ENCODE measurements at regions not wholly inside any gene's neighbourhood (a gene's known extent, or its start where the extent isn't known, plus 50 kb on each side); places are given as distances from the start of the nearest gene placed in this dataset.
"Not testable (repeated sequence)": the region's sequence is repeated elsewhere in the genome, so short reads cannot be mapped to it uniquely, and the experiment has no call there.

DNA sequence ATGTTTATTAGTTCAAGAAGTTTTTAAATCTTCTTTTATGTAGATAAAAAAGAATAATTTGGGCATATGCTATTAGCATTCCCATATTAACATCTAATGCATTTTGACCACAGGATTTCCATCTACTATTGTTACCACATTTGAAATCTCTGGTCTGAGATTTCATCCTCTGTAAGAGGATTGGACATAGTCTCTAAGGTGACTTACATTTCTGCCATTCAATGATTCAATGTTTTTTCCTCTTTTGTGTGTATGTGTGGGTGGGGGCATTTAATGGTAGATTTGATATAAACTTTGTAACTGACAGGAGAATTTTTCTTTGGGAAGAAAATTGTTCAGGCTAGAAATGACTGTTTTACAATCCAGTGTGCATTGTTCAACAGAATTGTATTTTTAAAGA lies 307.3 kb upstream of the RBMS3 start:
- DNase-seq: no peak

DNA sequence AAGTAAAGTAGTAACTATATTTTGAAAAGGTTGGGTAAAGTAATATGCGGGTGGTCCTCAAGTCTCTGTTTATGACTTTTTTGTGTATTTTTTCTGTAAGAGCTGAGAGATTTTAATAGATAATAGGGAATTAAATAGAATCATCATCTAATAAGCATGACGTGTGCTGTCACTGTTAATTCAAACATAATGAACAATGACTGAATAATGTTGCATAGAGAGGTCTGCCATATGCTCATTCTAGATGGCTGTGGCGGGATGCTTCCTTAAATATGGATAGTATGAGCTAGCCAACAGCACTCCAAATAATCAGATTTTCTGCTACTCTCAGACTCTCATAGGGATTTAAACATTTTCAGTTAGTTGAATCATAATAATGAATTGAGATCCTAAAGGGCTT lies 302.8 kb upstream of the RBMS3 start:
- no peak for DNase-seq

DNA sequence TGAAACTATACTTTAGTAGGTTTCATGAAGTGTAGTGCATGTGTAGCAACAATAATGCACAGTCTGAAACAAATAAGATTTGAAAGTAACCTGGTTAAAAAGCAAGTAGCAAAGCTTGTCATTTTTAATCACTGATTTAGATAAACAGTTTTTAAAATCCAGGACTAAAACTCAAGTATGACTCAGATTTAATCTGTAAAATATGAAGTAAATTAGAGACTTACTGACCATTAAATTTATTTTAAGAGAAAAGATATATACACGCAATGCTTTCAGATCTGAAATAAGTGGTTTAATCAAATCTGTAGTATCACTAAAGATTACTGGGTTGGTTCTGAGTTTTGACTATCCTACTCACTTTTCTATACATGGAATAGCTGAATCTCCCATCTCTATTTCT lies 300.7 kb upstream of the RBMS3 start:
- DNase-seq: no peak

DNA sequence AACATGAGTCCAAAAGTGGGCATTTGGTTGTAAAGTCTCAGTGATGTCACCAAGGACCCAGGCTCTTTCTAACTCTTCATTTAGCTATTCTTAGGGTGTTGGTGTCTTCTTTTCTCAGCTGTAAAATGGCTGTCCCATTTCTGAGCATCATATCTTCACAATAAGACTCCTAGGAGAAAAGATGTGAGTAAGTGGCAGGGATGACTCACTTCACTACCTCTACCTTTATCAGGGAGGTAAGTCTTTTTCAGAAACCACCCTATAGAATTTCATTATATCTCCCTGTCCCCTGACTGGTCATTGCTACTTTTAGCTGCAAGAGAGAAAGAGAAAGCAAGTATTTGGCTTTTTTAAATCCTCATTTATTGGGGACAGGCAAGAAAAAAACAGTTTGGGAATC lies 300.2 kb upstream of the RBMS3 start:
- DNase-seq: no peak

DNA sequence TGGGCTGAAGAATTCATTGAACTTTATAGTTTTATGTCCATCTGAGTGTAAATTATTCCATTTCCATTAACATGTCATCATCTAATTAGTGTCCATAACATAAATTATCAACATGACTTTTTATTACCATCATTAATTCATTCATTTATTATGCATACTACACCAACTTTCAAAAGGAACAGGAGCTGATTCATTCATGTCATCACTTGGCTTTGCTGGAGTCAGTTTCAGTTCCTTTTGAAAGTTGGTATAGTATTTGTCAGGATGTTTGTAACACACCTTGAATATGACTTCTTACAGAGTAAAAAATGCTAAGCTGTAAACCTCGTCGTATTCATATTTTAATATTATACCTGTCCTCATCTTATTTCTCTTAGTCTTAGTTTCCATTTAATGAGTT lies 298.0 kb upstream of the RBMS3 start:
- DNase-seq: no peak

DNA sequence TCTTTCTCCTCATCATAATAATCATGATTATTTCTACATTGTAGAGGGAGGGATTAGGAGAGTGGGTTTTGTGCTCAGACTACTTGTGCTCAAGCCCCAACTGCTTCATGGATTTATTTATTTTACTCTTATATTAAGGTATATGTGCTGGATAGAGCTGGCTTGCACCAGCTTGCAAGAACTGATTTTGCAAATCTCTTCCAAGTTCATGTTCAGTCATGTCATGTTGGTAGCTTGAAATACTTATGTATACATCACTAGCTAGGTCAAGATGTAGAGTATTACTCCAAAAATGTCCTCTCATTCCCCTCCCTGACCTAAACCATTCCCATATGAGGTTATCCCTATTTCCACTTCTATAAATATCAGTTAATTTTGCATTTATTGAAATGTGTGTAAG lies 293.9 kb upstream of the RBMS3 start:
- DNase-seq: no peak

DNA sequence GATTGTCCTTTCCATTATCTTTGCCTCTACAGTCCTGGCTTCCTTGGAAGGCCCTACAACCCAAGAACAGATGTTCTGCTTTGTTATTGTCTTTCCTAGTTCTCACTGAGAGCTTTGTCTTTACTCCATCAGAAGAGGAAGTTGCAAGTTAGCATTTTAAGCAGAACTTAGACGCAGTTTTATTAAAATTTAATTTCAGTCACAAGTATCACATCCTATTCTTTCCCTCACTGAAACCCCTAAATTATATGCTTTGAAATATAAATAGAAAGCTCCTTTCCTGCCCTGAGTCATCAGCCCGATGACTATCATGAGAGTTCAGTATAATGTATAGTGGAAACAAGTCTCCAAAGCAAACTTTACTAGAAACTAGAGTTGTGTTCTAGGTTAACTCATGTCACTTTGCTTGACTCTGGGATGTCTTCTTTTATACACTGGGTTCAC lies 291.2 kb upstream of the RBMS3 start:
- no peak for DNase-seq

DNA sequence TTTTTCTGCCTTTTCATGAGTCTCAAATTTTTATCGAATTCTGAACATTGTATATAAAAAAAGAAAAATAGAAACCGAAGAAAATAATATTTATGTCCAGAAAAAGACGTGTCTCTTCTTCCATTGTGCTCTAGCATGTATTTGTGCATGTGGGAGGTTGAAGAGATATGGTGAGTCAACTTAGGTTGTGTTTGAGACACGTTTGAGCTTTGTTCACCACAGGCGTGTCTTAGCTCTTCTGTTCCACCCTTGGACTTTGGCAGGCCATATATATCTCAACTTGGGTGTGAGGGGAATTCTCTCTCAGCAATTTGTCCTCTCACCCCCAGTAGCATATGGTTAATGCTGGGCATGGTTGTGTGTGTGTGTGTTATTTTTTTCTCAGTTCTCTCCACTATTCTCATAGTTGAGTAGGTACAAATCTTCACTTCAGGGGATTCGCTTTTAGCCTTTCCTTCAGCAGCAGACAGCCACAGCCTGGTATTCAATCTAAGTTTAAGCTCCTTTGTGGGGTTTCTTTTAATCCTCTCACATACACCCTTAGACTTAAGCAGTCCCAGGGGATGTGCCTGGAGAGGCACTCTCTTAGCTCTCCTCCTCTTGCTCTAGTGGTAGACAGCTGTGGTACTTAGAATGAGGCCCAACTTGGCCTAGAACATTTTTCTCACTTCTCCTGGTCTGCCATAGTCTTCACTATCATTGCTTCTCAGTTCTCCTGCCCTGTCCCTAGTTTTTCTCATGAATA lies 286.5 kb upstream of the RBMS3 start:
- DNase-seq: no peak

DNA sequence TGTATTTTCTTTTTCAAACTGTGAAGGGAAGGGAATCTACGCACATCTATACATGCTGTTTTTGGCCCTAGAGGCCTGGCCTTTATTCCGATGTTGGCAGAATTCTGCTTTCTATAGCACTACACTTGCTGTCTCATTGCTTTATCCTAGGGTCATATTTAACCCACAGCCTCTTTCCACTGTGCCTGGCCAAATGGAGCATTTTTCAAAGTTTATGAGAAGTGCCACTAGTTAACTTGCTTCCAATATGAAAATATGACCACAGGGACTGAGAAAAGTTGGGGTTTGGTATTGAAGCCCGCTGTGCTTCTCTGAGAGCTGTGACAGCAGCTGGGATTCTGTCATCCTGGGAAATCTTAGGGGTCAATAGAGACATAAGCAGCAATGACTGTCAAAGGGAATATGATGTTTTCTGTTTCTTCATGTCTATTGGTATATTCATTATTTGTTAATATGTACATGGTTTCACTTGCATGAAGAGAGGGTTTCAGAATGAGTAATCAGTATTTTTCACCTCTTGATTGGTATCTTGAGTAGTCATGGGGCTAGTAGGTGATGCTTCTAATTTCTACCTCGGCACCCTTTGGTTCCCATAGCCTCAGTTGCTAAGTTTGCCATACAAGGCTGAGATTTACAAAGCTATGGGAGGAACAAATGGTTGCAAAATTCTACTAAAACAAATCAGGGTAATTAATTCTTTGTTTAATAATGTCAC lies 275.8 kb upstream of the RBMS3 start:
- no peak for DNase-seq

DNA sequence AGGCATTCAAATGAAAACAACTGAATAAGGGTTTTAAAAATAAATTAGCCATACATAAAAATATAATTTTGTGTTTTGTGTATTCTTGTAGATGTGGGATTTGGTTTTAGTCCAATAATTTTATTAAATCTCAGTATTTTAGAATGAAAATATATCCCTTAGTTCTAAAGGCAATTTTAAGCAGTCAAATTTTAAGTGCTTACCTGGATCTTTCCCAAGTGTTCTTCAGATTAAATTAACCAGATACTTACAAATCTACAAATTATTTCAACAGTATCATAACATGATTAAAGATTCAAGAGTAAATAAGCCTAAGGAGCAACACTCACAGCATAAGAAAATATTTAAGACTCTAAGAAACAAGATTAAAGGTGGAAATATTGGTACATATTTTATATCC lies 275.0 kb upstream of the RBMS3 start:
- no peak for DNase-seq

DNA sequence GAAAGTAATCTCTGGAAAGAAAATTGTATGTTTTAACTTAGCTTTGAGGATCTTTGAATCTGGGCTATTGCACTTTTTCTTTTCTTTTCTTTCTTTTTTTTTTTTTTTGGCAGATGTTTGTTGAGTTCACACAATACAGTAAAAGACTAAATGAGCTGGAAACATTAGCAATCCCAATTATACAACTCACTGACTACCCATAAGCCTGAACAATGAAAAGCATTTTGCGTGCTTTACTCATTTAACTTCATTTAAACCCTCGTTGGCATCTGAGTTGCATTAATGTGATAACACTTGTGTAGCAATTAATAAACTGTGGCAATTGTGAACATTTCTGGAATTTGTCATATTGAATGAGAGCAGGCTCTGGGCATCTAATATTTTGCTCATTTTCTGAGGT lies 269.4 kb upstream of the RBMS3 start:
- no peak for DNase-seq

DNA sequence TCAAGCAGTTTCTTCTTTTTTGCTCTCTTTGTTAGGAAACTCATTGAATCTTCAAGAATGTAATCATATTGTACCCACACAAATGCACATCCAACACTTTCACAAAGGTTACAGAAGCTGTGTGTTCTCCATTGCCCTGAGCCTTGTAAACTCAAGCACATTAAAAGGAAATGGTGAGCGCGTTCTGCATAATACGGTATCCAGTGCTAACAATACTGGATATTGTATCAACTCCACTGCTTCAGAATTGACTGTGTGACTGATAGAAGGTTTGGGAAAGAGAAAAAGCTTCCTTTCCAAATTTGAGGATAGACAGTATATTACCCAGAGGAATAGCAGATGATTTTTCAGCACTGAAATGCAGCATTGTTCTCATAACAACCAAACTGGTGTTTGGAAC lies 268.9 kb upstream of the RBMS3 start:
- no peak for DNase-seq

DNA sequence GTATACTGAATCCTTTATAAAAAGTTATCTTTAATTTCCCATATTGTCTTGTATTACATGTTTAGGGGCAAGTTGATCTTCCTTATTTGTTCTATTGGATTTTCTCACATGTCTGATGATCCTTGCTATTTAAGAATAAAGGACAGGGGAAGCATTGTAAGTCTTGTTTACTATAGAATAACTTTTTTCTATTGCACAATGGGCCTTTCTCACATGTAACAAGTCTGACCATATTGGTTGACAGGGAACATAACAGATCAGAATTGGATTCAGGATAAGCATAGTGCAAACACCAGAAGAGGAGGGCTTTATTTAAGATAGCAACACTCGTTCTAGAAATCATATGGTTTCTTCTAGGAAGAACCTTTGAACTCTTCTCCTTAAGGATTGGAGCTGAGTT lies 257.9 kb upstream of the RBMS3 start:
- DNase-seq: no peak

DNA sequence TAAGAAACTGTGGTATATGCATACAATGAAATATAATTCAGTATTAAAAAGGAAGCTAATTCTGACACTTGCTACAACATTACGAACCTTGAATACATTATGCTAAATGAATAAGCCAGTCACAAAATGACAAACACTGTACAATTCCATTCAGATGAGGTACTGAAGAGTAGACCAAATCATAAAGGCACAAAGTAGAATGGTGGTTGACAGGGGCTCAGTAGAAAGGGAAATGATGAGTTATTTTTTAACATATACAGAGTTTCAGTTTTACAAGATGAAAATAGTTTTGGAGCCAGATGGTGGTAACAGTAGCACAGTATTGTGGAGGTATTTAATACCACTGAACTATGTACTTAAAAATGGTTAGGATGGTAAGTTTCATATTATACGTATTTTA lies 254.6 kb upstream of the RBMS3 start:
- no peak for DNase-seq

DNA sequence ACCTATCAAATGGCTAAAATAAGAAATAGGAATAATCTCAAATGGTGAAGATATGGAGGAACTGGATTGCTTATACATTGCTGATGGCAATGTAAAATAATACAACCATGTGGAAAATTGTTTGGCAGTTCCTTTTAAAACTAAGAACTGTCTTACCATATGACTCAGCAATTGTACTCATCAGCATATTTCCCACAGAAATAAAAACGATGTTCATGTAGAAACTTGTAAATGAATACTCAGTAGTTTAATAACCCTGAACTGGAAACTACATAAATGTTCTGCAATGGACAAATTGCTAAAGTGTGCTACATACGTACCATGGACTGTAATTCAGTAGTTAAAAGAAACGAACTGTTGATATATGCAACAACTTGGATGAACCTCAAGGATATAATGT lies 253.9 kb upstream of the RBMS3 start:
- DNase-seq: no peak

DNA sequence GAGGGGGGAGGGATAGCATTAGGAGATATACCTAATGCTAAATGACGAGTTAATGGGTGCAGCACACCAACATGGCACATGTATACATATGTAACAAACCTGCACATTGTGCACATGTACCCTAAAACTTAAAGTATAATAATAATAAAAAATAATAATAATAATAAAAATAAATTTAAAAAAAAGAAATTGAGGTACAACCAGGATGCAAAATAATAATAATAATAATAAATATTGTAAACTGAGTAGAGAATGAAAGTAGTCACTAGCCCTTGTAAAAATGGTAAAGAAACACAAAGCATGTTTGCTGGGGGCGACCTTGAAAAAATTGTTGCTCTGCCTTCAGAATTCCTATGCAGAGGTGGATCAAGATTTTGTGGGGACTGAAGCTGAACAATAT lies 249.7 kb upstream of the RBMS3 start:
- DNase-seq: not testable (repeated sequence)

DNA sequence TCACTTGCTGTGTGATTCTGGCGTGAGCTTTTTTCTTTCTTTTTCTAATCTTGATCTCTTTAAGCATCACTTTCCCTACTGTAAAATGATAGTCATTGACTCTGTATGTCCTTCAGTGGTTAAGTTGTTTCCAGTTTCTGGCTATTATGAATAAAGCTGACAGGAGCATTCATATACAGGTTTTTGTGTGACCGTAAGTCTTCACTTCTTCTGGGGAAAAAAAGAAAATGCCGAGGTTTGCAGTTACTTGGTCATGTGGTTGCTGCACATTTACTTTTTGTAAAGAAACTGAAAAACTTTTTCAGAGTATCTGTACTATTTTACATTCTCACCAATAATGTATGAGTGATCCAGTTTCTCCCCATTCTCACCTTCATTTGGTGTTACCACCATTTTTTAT lies 247.4 kb upstream of the RBMS3 start:
- no peak for DNase-seq

DNA sequence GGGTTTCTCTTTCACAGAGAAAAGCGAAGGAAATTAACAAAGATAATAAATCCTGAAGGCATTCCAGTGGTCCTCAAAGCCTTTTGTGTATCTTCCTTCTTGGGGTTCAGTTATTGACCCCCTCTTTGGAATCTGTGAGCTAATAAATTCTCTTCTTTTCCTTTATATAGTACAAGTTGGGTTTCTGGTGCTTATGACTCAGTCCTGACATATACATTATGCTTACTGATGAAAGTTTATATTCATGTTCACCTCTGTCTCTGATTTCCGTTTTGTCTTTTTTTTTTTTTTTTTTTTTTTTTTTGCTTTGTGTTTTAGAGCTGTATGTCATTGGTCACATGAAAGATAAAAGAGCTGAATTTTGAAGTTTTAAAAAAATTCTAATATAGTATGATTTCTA lies 230.7 kb upstream of the RBMS3 start:
- DNase-seq: no peak

DNA sequence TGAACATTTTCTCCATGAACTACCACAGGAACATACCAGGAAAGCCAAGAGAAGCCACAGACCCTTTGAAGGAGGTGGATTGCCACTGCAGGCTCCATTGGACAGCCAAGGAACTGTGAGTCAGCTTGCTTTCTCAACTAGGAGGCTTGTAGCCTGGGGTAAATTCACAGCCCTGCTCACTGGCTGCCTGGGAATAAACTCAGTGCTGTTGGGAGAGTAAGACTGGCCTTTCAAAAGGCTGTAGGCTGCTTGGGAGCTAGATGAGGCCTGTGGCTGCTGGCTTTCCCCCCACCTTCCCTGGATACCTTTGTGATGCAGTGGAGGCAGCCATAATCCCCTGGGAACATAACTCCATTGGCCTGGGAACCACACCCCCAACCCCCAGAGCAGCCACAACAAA lies 223.5 kb upstream of the RBMS3 start:
- DNase-seq: no peak

DNA sequence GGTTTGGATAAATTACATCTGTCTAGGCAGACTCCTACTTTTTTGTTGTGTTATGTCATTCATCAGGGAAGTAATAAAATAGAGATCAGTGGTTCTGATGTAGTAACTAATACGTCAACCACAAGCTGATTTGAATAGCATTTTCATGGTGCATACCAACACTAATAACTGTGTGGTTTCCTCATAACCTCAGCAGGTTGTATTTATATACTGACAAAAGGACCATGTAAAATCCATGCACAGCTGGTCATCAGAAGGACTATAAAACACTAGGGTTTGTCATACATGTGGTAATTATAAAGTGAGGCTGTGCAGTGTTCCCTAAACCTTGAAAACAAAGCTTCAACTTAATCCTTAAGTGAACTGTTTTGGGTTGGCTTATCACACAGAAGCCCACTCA lies 216.8 kb upstream of the RBMS3 start:
- no peak for DNase-seq

DNA sequence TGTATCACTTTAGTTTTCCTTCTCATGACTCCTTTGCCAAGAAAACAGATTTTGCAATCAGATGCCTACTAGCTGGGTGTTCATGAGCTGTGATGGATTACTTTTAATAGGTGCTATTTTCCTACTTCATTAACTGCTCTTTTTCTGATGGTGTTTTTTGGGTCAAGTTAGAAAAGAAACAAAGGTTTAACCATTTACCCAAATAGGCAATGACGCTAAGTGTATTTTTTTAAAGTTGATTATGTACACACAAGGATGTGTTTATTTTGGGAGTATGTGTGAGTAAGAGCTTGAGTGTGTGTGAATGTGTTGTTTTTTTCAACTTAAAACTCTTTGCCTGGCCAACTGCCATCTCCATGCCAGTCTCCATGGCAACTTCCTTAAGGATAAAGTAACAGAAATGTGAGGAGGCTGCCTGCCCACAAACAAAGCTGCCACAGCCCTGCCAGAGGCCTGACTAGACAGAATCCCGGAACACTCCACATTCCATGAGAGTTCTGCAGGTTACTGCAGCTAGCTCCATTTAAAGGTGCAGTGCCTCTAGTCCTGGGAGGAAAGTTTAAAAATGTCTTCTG lies 215.6 kb upstream of the RBMS3 start:
- no peak for DNase-seq

DNA sequence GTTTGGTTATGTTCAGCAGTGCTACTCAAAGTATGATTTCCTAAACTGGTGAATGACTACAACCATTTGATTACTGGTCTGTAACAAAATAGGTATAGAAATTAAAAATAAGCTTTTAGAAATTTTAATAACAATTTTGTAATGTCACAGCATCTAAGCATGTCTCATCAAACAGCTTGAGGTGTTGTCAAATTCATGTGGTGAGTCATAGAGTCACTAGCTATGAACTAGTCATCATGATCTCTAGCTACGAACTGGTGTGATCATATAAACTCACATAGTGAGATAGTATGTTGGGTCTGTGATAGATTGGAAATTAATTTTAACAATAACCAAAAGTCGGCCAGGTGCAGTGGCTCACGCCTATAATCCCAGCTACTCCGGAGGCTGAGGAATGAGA lies 213.9 kb upstream of the RBMS3 start:
- DNase-seq: no peak

DNA sequence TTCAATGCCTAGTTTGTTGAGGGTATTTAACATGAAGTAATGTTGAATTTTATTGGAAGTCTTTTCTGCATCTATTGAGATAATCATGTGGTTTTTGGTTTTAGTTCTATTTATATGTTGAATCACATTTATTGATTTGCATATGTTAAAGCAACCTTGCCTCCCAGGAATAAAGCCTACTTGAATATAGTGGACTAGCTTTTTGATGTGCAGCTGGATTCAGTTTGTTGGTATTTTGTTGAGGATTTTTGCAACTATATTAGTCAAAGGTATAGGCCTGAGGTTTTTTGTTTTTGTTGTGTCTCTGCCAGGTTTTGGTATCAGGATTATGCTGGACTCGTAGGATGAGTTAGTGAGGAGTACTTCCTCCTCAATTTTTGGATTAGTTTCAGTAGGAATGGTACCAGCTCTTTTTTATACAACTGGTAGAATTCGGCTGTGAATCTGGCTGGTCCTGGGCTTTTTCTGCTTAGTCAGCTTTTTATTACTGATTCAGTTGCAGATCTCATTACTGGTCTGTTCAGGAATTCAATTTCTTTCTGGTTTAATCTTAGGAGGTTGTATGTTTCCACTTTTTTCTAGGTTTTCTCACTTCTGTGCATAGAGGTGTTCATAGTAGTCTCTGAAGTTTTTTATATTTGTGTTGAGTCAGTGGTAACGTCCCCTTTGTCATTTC lies 209.8 kb upstream of the RBMS3 start:
- no peak for DNase-seq

DNA sequence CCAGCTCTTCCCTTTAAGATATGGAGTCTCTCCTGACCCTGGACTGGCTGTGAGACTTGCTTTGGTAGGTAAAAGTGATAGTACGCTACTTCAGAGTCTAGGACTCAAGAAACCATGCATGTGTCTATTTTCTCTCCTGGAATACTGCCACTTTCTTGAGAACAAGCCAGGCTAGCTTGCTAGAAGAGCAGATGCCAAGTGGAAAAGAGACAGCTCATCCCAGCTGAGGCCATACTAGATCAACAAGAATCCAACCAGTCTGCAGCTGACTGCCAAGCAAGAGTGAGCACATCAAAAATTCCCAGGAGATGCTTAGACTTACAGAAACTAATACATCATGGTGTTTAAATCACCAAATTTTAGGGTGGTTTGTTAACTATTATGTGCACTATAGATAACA lies 208.3 kb upstream of the RBMS3 start:
- no peak for DNase-seq

All from activated effector memory CD4-positive, alpha-beta T cell treated with anti-CD3 and anti-CD28 coated beads, Interleukin-2, amount 50 U/mL, for 16 hours (primary cell).